ENCODE measurements at regions not wholly inside any gene's neighbourhood (a gene's known extent, or its start where the extent isn't known, plus 50 kb on each side); places are given as distances from the start of the nearest gene placed in this dataset.
"Not testable (repeated sequence)": the region's sequence is repeated elsewhere in the genome, so short reads cannot be mapped to it uniquely, and the experiment has no call there.

- H3K4me1 ChIP-seq; H3K4me3 ChIP-seq; DNase-seq; H3K27ac ChIP-seq; H3K36me3 ChIP-seq; H3K9me3 ChIP-seq; intact Hi-C loops (cut with DNase I; ENCODE audit: low total_unique reads); H3K27me3 ChIP-seq: not testable (repeated sequence)
Measured at GRCh38 chr1:83208540-83208939, 790.4 kb downstream of the TTLL7 start.

GRCh38 chr1:83194610-83195009, 804.3 kb downstream of the TTLL7 start:
- H3K4me3 ChIP-seq; H3K4me1 ChIP-seq; H3K9me3 ChIP-seq; intact Hi-C loops (cut with DNase I; ENCODE audit: low total_unique reads); H3K27ac ChIP-seq; H3K36me3 ChIP-seq; H3K27me3 ChIP-seq; DNase-seq: not testable (repeated sequence)

GRCh38 chr1:83182033-83182728, 816.8 kb downstream of the TTLL7 start:
- DNase-seq = not testable (repeated sequence)

GRCh38 chr1:83180621-83181020, 818.3 kb downstream of the TTLL7 start:
- H3K36me3 ChIP-seq; H3K4me3 ChIP-seq; intact Hi-C loops (cut with DNase I; ENCODE audit: low total_unique reads); H3K4me1 ChIP-seq; H3K27me3 ChIP-seq; H3K9me3 ChIP-seq; H3K27ac ChIP-seq; DNase-seq: not testable (repeated sequence)

More at GRCh38 chr1:83182033-83182728, 816.8 kb downstream of the TTLL7 start:
- H3K4me1 ChIP-seq; H3K4me3 ChIP-seq; intact Hi-C loops (cut with DNase I; ENCODE audit: low total_unique reads); H3K27ac ChIP-seq; H3K36me3 ChIP-seq; H3K27me3 ChIP-seq; H3K9me3 ChIP-seq: not testable (repeated sequence)

- H3K4me1 ChIP-seq; H3K9me3 ChIP-seq; H3K4me3 ChIP-seq; H3K27me3 ChIP-seq; intact Hi-C loops (cut with DNase I; ENCODE audit: low total_unique reads); H3K36me3 ChIP-seq; DNase-seq; H3K27ac ChIP-seq: not testable (repeated sequence)
Measured at GRCh38 chr1:83167634-83168033, 831.3 kb downstream of the TTLL7 start.

GRCh38 chr1:83163879-83164475, 835.0 kb downstream of the TTLL7 start:
- H3K9me3 ChIP-seq; H3K36me3 ChIP-seq; DNase-seq; H3K4me1 ChIP-seq; H3K27ac ChIP-seq; H3K27me3 ChIP-seq; intact Hi-C loops (cut with DNase I; ENCODE audit: low total_unique reads); H3K4me3 ChIP-seq: not testable (repeated sequence)

- intact Hi-C loops (cut with DNase I; ENCODE audit: low total_unique reads); H3K27me3 ChIP-seq; H3K4me1 ChIP-seq; H3K36me3 ChIP-seq; DNase-seq; H3K9me3 ChIP-seq; H3K4me3 ChIP-seq; H3K27ac ChIP-seq: not testable (repeated sequence)
Measured at GRCh38 chr1:83158924-83159323, 840.0 kb downstream of the TTLL7 start.

GRCh38 chr1:83154306-83154705, 844.6 kb downstream of the TTLL7 start:
- H3K36me3 ChIP-seq; H3K4me3 ChIP-seq; H3K9me3 ChIP-seq; intact Hi-C loops (cut with DNase I; ENCODE audit: low total_unique reads); H3K27me3 ChIP-seq; H3K4me1 ChIP-seq; DNase-seq; H3K27ac ChIP-seq: not testable (repeated sequence)

- H3K4me3 ChIP-seq; intact Hi-C loops (cut with DNase I; ENCODE audit: low total_unique reads); H3K27ac ChIP-seq; H3K27me3 ChIP-seq; H3K36me3 ChIP-seq; H3K4me1 ChIP-seq; H3K9me3 ChIP-seq: not testable (repeated sequence)
- peak; percentile 45 to 47 for DNase-seq
Measured at GRCh38 chr1:83151167-83151898, 847.6 kb downstream of the TTLL7 start.

- H3K4me3 ChIP-seq; H3K36me3 ChIP-seq; DNase-seq; H3K9me3 ChIP-seq; H3K4me1 ChIP-seq; intact Hi-C loops (cut with DNase I; ENCODE audit: low total_unique reads); H3K27me3 ChIP-seq: not testable (repeated sequence)
- peak overlapping the region; percentile 37 to 52 for H3K27ac ChIP-seq
Measured at GRCh38 chr1:83150479-83150878, 848.5 kb downstream of the TTLL7 start.

- intact Hi-C loops (cut with DNase I; ENCODE audit: low total_unique reads); DNase-seq; H3K36me3 ChIP-seq; H3K27me3 ChIP-seq; H3K9me3 ChIP-seq; H3K4me1 ChIP-seq; H3K27ac ChIP-seq; H3K4me3 ChIP-seq: not testable (repeated sequence)
Measured at GRCh38 chr1:83145820-83146219, 853.1 kb downstream of the TTLL7 start.

- H3K9me3 ChIP-seq; DNase-seq; H3K27me3 ChIP-seq; H3K36me3 ChIP-seq; intact Hi-C loops (cut with DNase I; ENCODE audit: low total_unique reads); H3K4me1 ChIP-seq; H3K27ac ChIP-seq; H3K4me3 ChIP-seq: not testable (repeated sequence)
Measured at GRCh38 chr1:83142802-83143201, 856.1 kb downstream of the TTLL7 start.

GRCh38 chr1:83135524-83136157, 863.3 kb downstream of the TTLL7 start:
- H3K27me3 ChIP-seq; H3K36me3 ChIP-seq; DNase-seq; H3K4me1 ChIP-seq; H3K4me3 ChIP-seq; H3K9me3 ChIP-seq; intact Hi-C loops (cut with DNase I; ENCODE audit: low total_unique reads); H3K27ac ChIP-seq: not testable (repeated sequence)

Measured in uterus (tissue), 3 donors.